HCT116 (cell line): ENCODE measurements at regions not wholly inside any gene's neighbourhood (a gene's known extent, or its start where the extent isn't known, plus 50 kb on each side); places are given as distances from the start of the nearest gene placed in this dataset.

Experiments
- ATAC-seq: fragments of 200-7000 bp; cut with Tn5 transposase; 2 replicates; pipeline ENCODE4 v1.9.1; 2020; ENCODE audit warnings: mild to moderate bottlenecking, moderate library complexity
- BruUV-seq: library from RNA; stranded (reverse); fragments of 400-500 nt; replicated peaks from 2 replicates; lab custom pipeline; 2021; lab: Mats Ljungman, UMichigan
- CTCF ChIA-PET: fragments of 300-600 bp; sonication (Branson Sonifier 250); formaldehyde crosslinking; loops from one replicate; lab custom pipeline; 2021; ENCODE audit warnings: antibody characterized with exemption; lab: Charles Lee
- POLR2A ChIA-PET: fragments of 300-600, 350-600 bp; sonication (Branson Sonifier 250); formaldehyde crosslinking; loops from one replicate; lab custom pipeline; 2021; ENCODE audit warnings: antibody characterized with exemption; lab: Charles Lee
- RAD21 ChIA-PET, 2 experiments: fragments of 300-600 bp; sonication (Branson Sonifier 250); formaldehyde crosslinking; loops; one replicate each; lab custom pipeline; 2023; ENCODE audit warnings: low total read pairs in 2 of 2; ENCODE audit not compliant: uncharacterized antibody in 2 of 2, unreplicated experiment in 2 of 2, low non-redundant PET in 1 of 2; lab: Charles Lee
- DNase-seq: peaks from one replicate; pipeline ENCODE4 v3.0.0-alpha.2; 2010; ENCODE audit warnings: low read depth, low spot score
- H2AFZ ChIP-seq: fragments of 200-600 bp; shearing (Covaris generic), sonication (generic); 2 replicates; pipeline ENCODE4 v1.6.1; 2017; ENCODE audit warnings: low read depth, mixed run types, mixed read lengths, antibody characterized with exemption, low read length; ENCODE audit not compliant: poor library complexity, severe bottlenecking
- H3K27ac ChIP-seq: 2 replicates; pipeline ENCODE4 v1.5.1; 2012; ENCODE audit warnings: low read depth, low read length
- H3K27me3 ChIP-seq: fragments of 200-600 bp; sonication (generic); 2 replicates; pipeline ENCODE4 v1.6.1; 2016; ENCODE audit warnings: mixed run types, low read length, mixed read lengths; ENCODE audit not compliant: insufficient read depth
- H3K36me3 ChIP-seq, 2 experiments: fragments of 200-500 bp in 1 of 2; fragments of 200-600 bp in 1 of 2; sonication (Bioruptor generic) in 1 of 2; sonication (generic) in 1 of 2; 2 replicates each; pipeline versions ENCODE4 v1.5.1 to v1.6.1; 2014 to 2016; ENCODE audit warnings: low read length in 2 of 2, inconsistent platforms in 1 of 2, mixed read lengths in 1 of 2, mixed run types in 1 of 2; ENCODE audit not compliant: insufficient read depth in 2 of 2, control insufficient read depth in 1 of 2
- H3K4me1 ChIP-seq, 2 experiments: fragments of 200-600 bp in 1 of 2; sonication (generic) in 1 of 2; 2 replicates each; pipeline versions ENCODE4 v1.5.1 to v1.6.1; 2012 to 2017; ENCODE audit warnings: low read length in 2 of 2, inconsistent platforms in 1 of 2, mild to moderate bottlenecking in 1 of 2, mixed read lengths in 1 of 2, mixed run types in 1 of 2, moderate library complexity in 1 of 2; ENCODE audit not compliant: insufficient read depth in 2 of 2, control insufficient read depth in 1 of 2
- H3K4me2 ChIP-seq: fragments of 200-600 bp; sonication (generic); 2 replicates; pipeline ENCODE4 v1.6.1; 2017; ENCODE audit warnings: mixed run types, low read length, mixed read lengths
- H3K4me3 ChIP-seq, 2 experiments: fragments of 200-600 bp in 1 of 2; sonication (generic) in 1 of 2; replicated peaks in 1 of 2; 2 replicates each; pipeline ENCODE4 v1.5.1; 2011 to 2016; ENCODE audit warnings: low read length in 2 of 2, control low read depth in 1 of 2, low read depth in 1 of 2, mild to moderate bottlenecking in 1 of 2, mixed read lengths in 1 of 2, mixed run types in 1 of 2
- H3K79me2 ChIP-seq: fragments of 200-600 bp; sonication (generic); 2 replicates; pipeline ENCODE4 v1.6.1; 2017; ENCODE audit warnings: mild to moderate bottlenecking, mixed run types, low read length, moderate library complexity, mixed read lengths; ENCODE audit not compliant: insufficient read depth
- H3K9ac ChIP-seq: fragments of 200-600 bp; sonication (generic); 2 replicates; pipeline ENCODE4 v1.6.1; 2016; ENCODE audit warnings: low read length, mixed read lengths
- H3K9me2 ChIP-seq: fragments of 200-600 bp; sonication (generic), shearing (Covaris generic); 2 replicates; pipeline ENCODE4 v1.6.1; 2017; ENCODE audit warnings: mixed run types, mild to moderate bottlenecking, moderate library complexity; ENCODE audit not compliant: insufficient read depth
- H3K9me3 ChIP-seq, 2 experiments: fragments of 200-500 bp in 1 of 2; fragments of 200-600 bp in 1 of 2; sonication (Bioruptor generic) in 1 of 2; sonication (generic) in 1 of 2; 2 replicates each; pipeline ENCODE4 v1.6.1; 2014 to 2017; ENCODE audit warnings: low read length in 2 of 2, mixed read lengths in 2 of 2, inconsistent platforms in 1 of 2, low read depth in 1 of 2, mild to moderate bottlenecking in 1 of 2, mixed run types in 1 of 2, moderate library complexity in 1 of 2; ENCODE audit not compliant: control insufficient read depth in 1 of 2, insufficient read depth in 1 of 2
- H4K20me1 ChIP-seq: fragments of 200-600 bp; sonication (generic), shearing (Covaris generic); 2 replicates; pipeline ENCODE4 v1.6.1; 2017; ENCODE audit warnings: mixed run types, mild to moderate bottlenecking, moderate library complexity; ENCODE audit not compliant: insufficient read depth
- CEBPB ChIP-seq: IDR thresholded peaks from 2 replicates; pipeline ENCODE4 v1.6.1; 2012; ENCODE audit warnings: low read depth
- EGR1 ChIP-seq: IDR thresholded peaks from 2 replicates; pipeline ENCODE4 v1.6.1; 2012; ENCODE audit warnings: low read depth
- ELF1 ChIP-seq: IDR thresholded peaks from 2 replicates; pipeline ENCODE4 v1.6.1; 2012; ENCODE audit warnings: low read depth, borderline replicate concordance
- EZH2 ChIP-seq: fragments of 200-600 bp; sonication (generic); IDR thresholded peaks from 2 replicates; pipeline ENCODE4 v1.6.1; 2017; ENCODE audit warnings: antibody characterized with exemption, mixed run types
- MAX ChIP-seq: IDR thresholded peaks from 2 replicates; pipeline ENCODE4 v1.6.1; 2012
- POLR2A ChIP-seq: IDR thresholded peaks from 2 replicates; pipeline ENCODE4 v1.7.0; 2011; ENCODE audit warnings: borderline replicate concordance; ENCODE audit not compliant: insufficient read depth, insufficient read length; ENCODE audit errors: extremely low read depth
- RAD21 ChIP-seq: IDR thresholded peaks from 2 replicates; pipeline ENCODE4 v1.6.1; 2012; ENCODE audit warnings: low read depth, mild to moderate bottlenecking
- TCF7L2 ChIP-seq: IDR thresholded peaks from 2 replicates; pipeline ENCODE4 v1.7.0; 2011; ENCODE audit warnings: borderline replicate concordance, inconsistent platforms; ENCODE audit not compliant: insufficient read depth, insufficient read length; ENCODE audit errors: extremely low read depth
- ZBTB33 ChIP-seq: IDR thresholded peaks from 2 replicates; pipeline ENCODE4 v1.6.1; 2011; ENCODE audit warnings: mild to moderate bottlenecking, low read length, moderate library complexity; ENCODE audit not compliant: insufficient replicate concordance; ENCODE audit errors: extremely low read depth
- ZNF274 ChIP-seq: fragments of 200-500 bp; sonication (Bioruptor generic); IDR thresholded peaks from 2 replicates; pipeline ENCODE4 v1.6.1; 2014; ENCODE audit warnings: mild to moderate bottlenecking, low read depth, low read length, inconsistent platforms
- intact Hi-C: fragments of 100-400 bp; cut with micrococcal nuclease; formaldehyde crosslinking; loops from 2 replicates; pipeline ENCODE4 v1.10.0; 2022

- Histone ChIP-seq H3K4me3 (no peak overlapping the region), H3K9me2 (no peaks in the 10 kb centered on the region), H3K9ac (no peak overlapping the region), H3K27me3 (no peaks in the 10 kb centered on the region), H3K4me1 (no peaks in the 10 kb centered on the region), H3K79me2 (no peaks in the 10 kb centered on the region), H3K27ac (no peak overlapping the region), H3K9me3 (no peaks in the 10 kb centered on the region), H2AFZ (no peak overlapping the region), H3K36me3 (no peaks in the 10 kb centered on the region), H3K4me2 (no peak overlapping the region), H4K20me1 (no peaks in the 10 kb centered on the region)
- ATAC-seq: no peak
- ChIA-PET CTCF (no interaction called here), RAD21 (no interaction called here), POLR2A (no interaction called here)
- no peak for DNase-seq
- no TSS peak for BruUV-seq
- intact Hi-C loops: no loop called here
- TF ChIP-seq EGR1 (no peak), ELF1 (no peak), ZNF274 (no peak), CEBPB (no peak), MAX (no peak), EZH2 (no peak), POLR2A (no peak)
Measured at GRCh38 chr4:185862340-185862739, 50.3 kb upstream of the SORBS2 start.

- Histone ChIP-seq H2AFZ (no peak overlapping the region), H3K36me3 (no peaks in the 10 kb centered on the region), H3K4me1 (no peaks in the 10 kb centered on the region), H3K27ac (no peak overlapping the region), H3K4me2 (no peak overlapping the region), H3K79me2 (no peaks in the 10 kb centered on the region), H4K20me1 (no peaks in the 10 kb centered on the region), H3K9ac (no peak overlapping the region), H3K27me3 (no peaks in the 10 kb centered on the region), H3K4me3 (no peak overlapping the region), H3K9me2 (no peaks in the 10 kb centered on the region), H3K9me3 (no peaks in the 10 kb centered on the region)
- ATAC-seq (no peak), DNase-seq (no peak)
- ChIA-PET CTCF (no interaction called here), POLR2A (no interaction called here), RAD21 (no interaction called here)
- BruUV-seq: no TSS peak
- TF ChIP-seq ZNF274 (no peak), RAD21 (no peak), POLR2A (no peak), ZBTB33 (no peak), TCF7L2 (no peak)
- intact Hi-C loops: no loop called here
Measured at GRCh38 chr4:185863946-185864345, 52.0 kb upstream of the SORBS2 start.
